ENCODE measurements at regions not wholly inside any gene's neighbourhood (a gene's known extent, or its start where the extent isn't known, plus 50 kb on each side); places are given as distances from the start of the nearest gene placed in this dataset.

GRCh38 chr18:64333584-64333983, 184.7 kb upstream of the LINC00305 start:
- no peak overlapping the region for H3K4me3 ChIP-seq (replicated peaks; ENCODE audit: insufficient read depth, low read length)
- no peak for DNase-seq (ENCODE audit: low read depth in 1 of 2, low spot score in 1 of 2)
- peaks cover 3% of the 10 kb centered on the region for H3K27me3 ChIP-seq (ENCODE audit: insufficient read depth, poor library complexity, severe bottlenecking)
- TF ChIP-seq SPI1 (IDR thresholded peaks at IDR 0.05; ENCODE audit: borderline replicate concordance, low read depth), result no peak
- TF ChIP-seq REST (IDR thresholded peaks at IDR 0.05; ENCODE audit: insufficient replicate concordance, low read depth), result no peak
- TF ChIP-seq CTCF (IDR thresholded peaks at IDR 0.05; ENCODE audit: insufficient read depth, low read length), result no peak
- TF ChIP-seq POLR2AphosphoS5 (IDR thresholded peaks at IDR 0.05; ENCODE audit: low read depth), result no peak
- TF ChIP-seq GABPA (IDR thresholded peaks at IDR 0.05; ENCODE audit: low read depth), result no peak
- H3K27ac ChIP-seq (replicated peaks), result no peak overlapping the region

- TF ChIP-seq SPI1 (IDR thresholded peaks at IDR 0.05; ENCODE audit: borderline replicate concordance, low read depth), result no peak
- TF ChIP-seq CTCF (IDR thresholded peaks at IDR 0.05; ENCODE audit: insufficient read depth, low read length), result no peak
- peaks cover 3% of the 10 kb centered on the region for H3K27me3 ChIP-seq (ENCODE audit: insufficient read depth, poor library complexity, severe bottlenecking)
- H3K4me3 ChIP-seq (replicated peaks; ENCODE audit: insufficient read depth, low read length), result no peak overlapping the region
- H3K27ac ChIP-seq (replicated peaks), result no peak overlapping the region
- DNase-seq (ENCODE audit: low read depth in 1 of 2, low spot score in 1 of 2), result no peak
Observed at GRCh38 chr18:64332835-64333234, 183.9 kb upstream of the LINC00305 start.

GRCh38 chr18:64331419-64331818, 182.5 kb upstream of the LINC00305 start:
- H3K27me3 ChIP-seq (ENCODE audit: insufficient read depth, poor library complexity, severe bottlenecking), result peaks cover 3% of the 10 kb centered on the region
- no peak overlapping the region for H3K27ac ChIP-seq (replicated peaks)
- no peak for DNase-seq (ENCODE audit: low read depth in 1 of 2, low spot score in 1 of 2)
- H3K4me3 ChIP-seq (replicated peaks; ENCODE audit: insufficient read depth, low read length), result no peak overlapping the region
- no peak for TF ChIP-seq CTCF (IDR thresholded peaks at IDR 0.05; ENCODE audit: insufficient read depth, low read length)
- no peak for TF ChIP-seq SPI1 (IDR thresholded peaks at IDR 0.05; ENCODE audit: borderline replicate concordance, low read depth)
- TF ChIP-seq GABPA (IDR thresholded peaks at IDR 0.05; ENCODE audit: low read depth), result no peak
- TF ChIP-seq REST (IDR thresholded peaks at IDR 0.05; ENCODE audit: insufficient replicate concordance, low read depth), result no peak
- TF ChIP-seq POLR2AphosphoS5 (IDR thresholded peaks at IDR 0.05; ENCODE audit: low read depth), result no peak

- Histone ChIP-seq H3K27ac (replicated peaks) (no peak overlapping the region), H3K27me3 (ENCODE audit: insufficient read depth, poor library complexity, severe bottlenecking) (peaks cover 3% of the 10 kb centered on the region), H3K4me3 (replicated peaks; ENCODE audit: insufficient read depth, low read length) (no peak overlapping the region)
- no peak for DNase-seq (ENCODE audit: low read depth in 1 of 2, low spot score in 1 of 2)
- TF ChIP-seq POLR2AphosphoS5 (IDR thresholded peaks at IDR 0.05; ENCODE audit: low read depth) (no peak), REST (IDR thresholded peaks at IDR 0.05; ENCODE audit: insufficient replicate concordance, low read depth) (no peak), SPI1 (IDR thresholded peaks at IDR 0.05; ENCODE audit: borderline replicate concordance, low read depth) (no peak)
Observed at GRCh38 chr18:64330931-64331330, 182.0 kb upstream of the LINC00305 start.
